HG03457 (cell line): ENCODE measurements at regions not wholly inside any gene's neighbourhood (a gene's known extent, or its start where the extent isn't known, plus 50 kb on each side); places are given as distances from the start of the nearest gene placed in this dataset.
"Not testable (repeated sequence)": the region's sequence is repeated elsewhere in the genome, so short reads cannot be mapped to it uniquely, and the experiment has no call there.

Experiments
- ATAC-seq: cut with Tn5 transposase; IDR thresholded peaks from one replicate; pipeline ENCODE4 v1.9.1; 2021; ENCODE audit warnings: moderate number of reproducible peaks; ENCODE audit not compliant: unreplicated experiment

DNA sequence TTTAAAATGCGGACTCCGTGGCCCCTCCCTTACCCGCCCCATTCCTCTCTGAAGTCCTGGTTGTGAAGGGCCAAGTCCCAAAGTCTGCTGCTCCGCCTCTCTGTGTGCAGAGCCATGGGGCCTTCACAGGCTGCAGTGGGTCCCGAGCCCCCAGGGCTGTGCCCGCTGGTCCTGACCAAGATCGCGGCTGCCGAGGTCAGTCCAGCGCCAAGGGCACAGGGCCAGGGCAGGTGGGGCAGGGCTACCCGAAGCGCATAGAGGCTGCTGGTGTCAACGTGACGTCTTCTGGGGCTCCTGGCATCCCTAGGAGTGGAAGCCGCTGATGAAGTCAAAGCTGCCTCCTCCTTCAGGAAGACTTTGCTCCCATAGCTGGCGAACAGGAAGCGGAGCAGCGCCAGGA is 858.8 kb downstream of the TUBA3C start:
- ATAC-seq, result not testable (repeated sequence)

DNA sequence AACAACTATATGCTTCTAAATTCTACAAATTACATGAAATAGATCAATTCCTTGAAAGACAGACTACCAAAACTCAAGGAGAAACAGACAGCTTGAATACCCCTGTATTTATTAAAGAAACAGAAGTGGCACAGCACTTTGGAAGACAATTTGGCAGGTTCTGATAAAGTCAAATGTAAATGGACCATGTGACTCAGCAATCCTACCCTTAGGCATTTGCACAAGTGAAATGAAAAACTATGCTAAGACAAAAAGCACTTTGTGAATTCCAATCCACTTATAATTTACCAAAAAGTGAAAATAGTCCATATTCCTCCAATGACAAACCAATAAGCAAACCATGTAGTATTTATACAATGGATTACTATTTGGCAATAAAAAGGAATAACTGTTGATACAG is 862.0 kb downstream of the TUBA3C start:
- ATAC-seq, result not testable (repeated sequence)

DNA sequence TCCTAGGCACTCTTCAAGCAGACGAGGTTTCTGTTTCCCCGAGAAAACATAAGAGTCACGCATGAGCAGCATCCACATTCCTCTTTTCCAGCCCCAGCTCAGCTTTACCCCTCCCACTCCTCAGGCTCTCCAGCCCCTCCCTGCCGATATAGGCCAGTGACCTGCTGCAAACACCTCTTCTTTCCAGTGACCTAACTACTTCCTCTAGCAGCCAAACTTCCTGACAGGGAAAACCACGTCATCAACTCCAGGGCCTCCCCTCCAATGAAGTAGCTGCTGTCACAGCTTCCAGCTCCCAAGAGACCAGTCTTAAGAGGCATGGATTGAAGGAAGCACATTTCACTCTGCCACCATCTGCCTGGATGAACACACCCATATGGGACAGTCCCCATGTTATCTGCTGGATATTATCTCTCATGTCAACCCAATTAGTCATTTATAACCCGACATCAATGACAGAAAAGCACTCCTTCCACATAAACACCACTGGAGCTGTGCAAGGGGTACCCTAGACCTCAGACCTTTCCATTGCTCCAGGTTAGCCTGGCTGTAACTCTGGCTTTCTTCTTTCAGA is 878.3 kb downstream of the TUBA3C start:
- ATAC-seq, result not testable (repeated sequence)

DNA sequence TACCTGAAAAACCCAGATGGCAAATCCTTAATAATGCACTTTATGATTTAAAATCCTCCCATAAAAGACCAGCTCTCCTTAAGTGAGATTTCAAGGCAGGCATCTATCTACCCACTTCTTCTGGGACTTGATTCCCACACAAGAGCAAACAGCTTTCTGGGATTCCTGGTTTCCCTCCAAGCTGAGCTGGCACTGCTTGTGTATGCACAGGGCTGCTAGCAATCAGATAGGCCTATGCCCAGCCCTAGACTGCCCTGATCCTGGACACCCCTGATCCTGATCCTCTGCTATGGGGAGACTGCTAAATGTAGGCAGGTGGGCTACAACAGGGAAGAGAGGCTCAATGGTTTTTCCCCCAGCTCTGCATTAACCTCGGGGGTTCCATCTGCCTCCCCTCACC is 880.7 kb downstream of the TUBA3C start:
- not testable (repeated sequence) for ATAC-seq

DNA sequence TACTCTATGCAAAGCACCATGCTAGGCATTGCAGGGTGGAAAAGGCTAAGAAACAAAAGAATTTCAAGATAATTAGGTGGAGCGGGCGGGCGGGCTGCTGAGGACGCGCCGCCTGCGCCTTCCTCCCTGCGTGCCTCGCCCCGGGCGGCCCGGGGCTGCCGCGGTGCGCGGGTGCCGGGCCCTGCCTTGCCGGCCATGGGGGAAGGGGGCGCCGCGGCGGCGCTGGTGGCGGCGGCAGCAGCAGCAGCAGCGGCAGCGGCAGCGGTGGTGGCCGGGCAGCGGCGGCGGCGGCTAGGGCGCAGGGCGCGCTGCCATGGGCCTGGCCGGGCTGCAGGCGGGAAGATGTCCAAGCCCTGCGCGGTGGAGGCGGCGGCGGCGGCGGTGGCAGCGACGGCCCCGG is 884.3 kb downstream of the TUBA3C start:
- not testable (repeated sequence) for ATAC-seq

DNA sequence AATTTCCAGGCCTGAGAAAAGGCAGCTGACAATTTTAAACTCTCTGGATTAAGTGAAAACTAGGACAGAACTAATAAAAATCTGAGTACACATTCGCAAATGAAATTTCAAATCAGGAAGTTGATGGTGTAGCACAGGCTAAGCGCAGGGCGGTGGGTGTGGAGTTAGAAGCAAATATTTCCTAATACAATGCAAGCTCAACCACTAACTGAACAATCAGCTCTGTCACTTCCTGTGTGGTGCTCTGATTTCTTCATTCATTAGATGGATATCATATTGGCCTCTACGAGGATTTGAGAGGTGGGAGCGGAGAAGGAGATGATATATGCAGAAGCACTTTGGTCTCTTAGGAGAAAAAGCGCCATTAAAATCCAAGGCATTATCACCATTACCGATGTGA is 885.0 kb downstream of the TUBA3C start:
- ATAC-seq, result not testable (repeated sequence)

DNA sequence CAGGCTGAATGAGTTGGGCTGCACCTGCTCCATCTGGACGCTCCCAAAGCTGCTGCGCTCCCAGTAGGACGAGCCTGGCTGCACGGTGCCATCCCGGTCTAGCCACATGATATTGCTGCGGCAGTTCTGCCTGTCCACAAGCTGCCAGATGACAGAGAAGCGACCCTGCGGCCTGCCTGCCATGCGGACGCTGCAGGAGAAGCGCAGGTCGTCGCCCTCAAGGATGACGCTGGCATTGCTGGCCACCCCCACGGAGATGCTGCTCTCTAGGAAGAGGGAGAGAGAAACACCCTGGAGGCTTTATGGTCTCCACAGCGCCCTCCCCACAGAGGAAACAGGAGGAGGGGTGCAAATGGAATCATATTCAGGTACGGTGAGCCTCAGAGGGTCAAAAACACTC is 887.3 kb downstream of the TUBA3C start:
- not testable (repeated sequence) for ATAC-seq

DNA sequence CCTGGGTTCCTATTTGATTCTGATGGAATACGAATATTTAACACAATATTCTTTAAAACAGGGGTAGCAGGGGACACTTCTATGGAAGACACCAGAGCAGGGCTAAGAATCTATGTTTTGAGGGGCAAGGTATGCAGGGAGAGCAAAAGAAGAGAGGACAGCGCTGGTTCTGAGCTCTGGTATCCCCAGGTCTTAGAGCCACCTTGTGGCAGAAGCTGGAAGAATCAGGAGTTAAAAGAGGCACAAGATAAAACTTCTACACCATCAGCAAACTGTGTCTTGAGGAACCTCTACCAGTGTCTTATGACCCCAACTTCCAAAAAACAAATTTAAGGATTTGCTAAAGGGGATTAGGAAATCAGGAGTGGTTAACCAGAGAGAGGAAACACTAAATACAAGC is 894.8 kb downstream of the TUBA3C start:
- ATAC-seq, result not testable (repeated sequence)

DNA sequence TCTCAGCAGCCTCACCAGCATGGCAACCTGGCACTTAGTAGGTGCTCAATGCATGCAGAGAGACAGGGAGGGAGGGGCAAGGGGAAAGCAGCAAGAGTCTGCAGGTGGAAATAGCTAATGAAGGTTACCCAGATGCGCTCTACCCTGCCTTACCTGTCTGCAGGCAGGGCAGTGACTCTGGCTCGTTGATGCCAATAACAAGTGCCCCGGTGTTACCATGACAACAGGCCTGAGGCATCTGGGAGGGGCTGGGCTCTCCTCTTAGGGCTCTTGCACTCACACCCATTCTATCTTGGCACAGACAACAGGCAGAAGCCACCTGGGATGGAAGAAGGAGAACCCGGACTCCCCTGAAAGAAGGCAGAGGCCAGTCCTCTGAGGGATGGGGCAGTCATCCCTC is 896.0 kb downstream of the TUBA3C start:
- not testable (repeated sequence) for ATAC-seq

DNA sequence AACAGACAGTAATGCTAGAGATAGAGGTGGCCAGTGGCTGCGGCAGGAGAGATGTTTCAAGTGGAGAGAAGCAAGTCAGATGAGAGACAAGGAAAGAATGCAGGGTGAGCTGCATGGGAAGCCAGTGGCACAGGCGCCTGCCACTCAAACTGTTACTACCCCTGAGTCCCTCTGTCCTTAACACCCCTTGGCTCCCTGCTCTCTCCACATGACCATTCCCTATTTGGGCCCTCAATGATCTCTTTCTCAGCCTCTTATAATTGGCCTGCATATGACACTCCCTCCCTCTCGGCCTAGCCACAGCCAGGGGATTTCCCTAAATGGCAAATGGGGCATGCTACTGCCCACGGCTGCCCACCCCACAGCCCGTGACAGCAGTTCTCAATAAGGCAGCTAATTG is 897.6 kb downstream of the TUBA3C start:
- ATAC-seq, result not testable (repeated sequence)

DNA sequence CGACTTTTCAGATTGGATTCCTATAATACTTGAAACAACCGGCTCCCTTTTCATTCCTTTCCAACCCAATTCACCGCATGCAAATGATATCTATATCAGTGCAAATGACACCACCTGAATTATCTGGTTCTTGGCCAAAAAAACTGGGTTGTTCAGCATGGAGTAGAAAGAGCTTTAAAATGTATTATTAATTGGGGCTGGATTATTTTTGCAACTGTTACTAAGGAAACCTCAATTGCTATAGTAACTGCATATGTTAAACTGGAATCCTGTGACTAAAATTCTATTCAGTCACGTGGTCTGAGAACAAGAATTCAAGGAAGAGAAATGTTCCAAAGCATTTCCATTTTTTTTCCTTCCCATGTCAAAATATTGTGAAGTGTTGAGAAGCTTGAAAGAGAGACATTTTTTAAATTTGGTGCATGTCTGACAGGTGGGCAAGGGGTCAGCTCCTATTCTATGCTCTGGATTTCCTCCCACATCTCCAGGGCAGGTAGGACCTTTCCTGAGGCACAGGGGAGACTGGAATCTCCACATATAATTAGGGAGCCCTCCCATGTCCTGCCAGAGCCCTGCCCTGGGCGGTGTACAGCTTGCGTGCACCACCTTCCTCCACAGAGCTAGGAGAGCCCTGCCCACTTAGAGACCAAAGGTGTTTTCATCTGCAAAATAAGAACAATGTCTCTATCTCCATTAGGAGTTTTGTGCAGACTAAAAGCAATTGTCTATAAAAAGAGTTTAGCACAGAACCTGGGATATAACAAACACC is 899.6 kb downstream of the TUBA3C start:
- ATAC-seq, result not testable (repeated sequence)

DNA sequence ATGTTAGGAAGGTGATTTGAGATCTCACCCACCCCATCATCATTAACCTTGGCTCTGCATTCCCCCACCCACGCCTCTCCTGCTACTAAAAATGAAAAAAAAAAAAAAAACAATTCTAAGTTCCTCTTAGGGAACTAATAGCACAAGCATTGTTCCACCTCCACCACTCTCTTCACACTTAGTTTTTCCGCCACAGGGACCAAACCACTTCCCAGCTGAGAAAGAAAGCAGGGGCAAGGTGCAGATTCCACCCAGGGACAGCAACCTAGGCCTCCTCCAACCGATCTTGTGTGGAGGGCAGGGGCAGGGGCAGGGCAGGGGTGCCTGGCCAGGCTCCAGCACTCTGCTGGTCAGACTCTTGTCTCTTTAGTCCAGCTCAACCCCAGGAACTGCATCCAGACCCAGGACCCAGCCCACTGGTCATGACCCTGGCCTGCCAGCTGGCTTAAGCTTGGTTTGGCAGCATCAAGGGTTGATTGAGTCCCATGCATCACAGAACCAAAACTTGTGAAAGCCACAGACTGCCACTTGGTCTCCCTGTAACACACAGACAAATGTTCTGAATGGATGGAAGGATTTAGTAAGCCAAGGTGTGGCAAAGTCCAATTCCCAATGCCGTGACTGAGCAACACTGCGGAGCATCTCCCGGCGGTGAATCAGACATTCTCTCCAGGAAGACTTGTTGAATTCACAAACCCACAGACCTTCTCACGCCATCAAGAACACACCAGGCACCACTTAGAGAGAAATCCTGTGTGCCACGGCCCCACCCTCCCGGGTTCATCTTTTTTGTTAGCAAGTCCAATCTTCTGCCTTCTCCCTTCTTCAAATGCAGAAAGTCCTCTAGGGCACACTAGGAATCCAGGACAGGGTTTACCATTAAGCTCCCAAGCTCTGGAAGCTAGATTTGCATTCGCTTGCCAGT is 900.5 kb downstream of the TUBA3C start:
- ATAC-seq, result not testable (repeated sequence)

DNA sequence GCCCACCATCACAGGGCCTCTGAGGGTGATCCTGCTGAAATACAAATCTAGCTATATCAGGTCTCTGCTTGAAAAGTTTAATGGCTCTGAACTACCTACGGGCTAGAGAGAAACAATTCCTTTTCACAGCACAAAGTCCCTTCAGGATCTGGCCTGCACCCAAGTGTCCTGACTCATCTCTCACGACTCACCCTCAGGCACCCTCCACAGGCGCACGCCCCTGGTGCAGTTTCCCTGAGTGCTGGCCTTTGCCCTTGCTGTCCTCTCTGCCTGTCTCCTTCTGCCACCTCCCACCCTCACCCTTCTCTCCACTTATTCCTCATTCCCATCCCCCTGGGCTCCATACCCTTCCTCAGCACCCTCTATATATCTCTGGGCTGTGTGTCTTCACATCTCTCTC is 901.7 kb downstream of the TUBA3C start:
- not testable (repeated sequence) for ATAC-seq

DNA sequence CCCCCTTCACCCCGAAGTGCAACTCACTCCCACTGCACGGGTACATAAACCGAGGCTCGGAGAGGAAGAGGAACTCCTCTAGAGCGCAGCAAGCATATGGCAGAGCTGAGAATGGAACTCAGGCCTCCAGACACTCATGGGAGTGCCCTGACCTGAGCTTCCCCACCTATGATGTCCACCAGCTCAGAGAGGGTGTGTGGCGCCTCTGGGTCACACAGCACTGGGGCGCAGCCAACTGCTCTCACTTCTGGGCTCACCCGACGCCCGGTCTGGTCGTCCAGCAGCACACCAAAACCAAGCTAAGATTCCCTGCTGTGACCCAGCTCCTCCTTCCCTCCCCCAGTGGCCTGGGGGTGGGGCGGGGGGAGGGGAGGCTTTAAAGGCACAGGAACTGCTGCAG is 904.3 kb downstream of the TUBA3C start:
- not testable (repeated sequence) for ATAC-seq

DNA sequence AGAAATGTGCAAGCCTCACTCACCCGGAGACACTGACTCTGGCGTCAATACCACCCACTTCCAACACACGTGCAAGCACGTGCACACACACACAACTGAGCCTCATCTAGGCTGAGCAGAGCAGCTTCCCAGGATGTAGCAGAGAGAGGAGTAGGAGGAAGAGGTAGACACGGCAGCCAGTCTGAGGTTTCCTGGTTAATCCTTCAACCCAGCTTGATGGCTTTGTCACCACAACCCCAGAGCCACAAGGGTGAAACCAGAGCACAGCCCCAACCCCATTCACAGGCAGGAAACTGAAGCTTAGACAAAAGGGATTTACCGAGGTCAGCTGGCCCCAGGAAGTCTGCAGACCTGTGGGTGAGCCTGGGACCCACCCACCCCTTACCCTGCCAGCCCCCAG is 905.3 kb downstream of the TUBA3C start:
- not testable (repeated sequence) for ATAC-seq

DNA sequence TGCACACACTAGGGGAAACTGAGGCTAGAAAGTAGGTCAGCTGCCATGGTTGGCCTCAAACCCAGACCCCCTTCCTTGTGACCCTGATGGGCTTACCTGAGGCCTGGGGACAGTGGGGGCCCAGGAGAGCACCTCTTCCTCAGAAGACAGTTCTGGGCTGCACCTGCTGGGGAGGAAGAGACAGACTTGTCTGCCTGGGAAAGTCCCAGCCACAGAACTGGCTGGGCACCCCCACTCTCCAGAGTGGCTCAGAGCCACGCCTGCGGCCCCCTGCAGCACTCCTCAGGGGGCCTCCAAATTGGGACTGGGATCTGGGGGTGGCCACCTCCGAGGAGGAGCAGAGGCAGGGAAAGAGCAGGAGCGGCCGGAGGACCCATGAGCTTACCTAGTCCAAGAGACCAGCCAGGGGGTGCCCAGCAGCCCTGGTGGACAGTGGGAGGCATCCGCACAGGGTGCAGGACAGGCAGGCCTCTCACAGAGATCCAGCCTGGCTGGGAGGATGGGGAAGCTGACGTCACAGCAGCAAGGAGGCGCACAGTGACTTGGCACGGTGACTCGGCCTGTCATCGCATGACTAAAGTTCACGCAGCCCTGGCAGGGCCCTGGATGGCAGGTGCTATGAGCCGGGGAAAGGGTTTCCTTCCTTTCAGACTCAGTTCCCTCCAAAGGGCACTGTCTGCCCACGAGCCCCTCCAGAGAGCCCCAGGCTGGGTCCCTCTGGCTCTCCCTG is 907.7 kb downstream of the TUBA3C start:
- not testable (repeated sequence) for ATAC-seq

DNA sequence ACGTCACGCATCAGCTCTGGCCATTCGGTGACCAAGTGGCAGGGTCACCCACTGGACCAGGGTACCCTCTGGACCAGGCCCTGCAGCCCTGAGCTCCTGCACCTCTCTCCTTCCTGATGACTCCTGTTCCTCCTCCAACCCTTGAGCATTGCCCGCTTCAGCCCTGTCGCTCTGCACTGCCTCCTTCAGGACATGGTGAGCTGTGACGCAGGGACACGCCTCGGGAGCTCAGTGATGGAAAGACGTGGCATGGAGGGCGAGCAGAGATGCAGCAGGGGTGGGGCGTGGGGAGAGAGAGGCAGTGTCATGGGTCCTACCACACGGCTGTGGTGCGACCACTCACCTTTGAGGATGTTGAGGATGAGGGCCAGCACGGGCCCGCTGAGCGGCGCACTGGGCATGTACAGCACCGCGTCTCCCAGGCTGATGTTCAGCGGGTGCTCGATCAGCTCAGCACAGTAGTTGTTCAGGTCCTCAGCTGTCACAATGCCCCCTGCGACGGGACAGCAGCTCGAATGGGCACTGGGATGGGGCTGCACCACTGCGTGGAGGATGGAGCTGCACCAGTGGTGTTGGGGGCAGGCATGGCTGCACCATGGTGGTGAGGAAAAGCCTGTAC is 922.7 kb downstream of the TUBA3C start:
- ATAC-seq, result not testable (repeated sequence)

DNA sequence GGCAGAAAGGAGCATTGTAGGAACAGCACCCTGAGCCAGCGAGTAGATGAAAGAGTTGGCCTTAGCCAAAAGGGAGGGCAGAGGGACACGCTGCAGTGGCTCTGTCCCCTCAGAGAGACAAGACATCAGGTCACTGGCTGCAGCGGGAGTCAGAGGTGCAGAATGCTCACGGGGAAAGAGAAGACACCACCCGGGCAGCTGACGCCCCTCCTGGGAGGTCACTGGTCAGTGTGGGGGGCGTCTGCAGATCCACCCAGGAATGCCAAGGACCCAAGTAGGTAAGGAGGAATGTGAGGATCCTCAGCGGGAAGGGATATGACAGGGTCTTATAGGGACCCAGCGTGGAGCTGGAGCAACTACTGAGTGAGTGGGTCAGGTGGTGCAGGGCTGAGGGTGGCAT is 923.9 kb downstream of the TUBA3C start:
- ATAC-seq, result not testable (repeated sequence)

DNA sequence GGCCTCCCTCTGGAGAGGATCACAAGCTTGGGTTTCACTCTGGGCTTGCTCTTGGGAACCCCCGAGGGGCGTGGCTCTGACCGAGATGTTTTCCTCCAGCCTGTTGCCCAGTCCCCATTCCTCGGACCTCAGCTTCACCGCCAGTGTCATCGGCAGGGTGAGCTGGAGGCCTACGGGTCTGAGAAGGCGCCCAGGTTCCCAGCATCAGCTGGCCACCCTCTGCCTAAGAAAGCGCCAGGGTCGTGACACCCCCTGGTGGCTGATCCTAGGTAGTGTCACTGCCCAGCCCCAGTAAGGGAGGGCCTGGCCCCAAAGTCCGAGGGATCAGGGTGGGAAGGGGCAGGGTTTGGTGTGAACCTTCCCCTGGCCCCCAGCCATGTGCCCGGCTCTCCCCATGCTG is 928.8 kb downstream of the TUBA3C start:
- ATAC-seq, result not testable (repeated sequence)

DNA sequence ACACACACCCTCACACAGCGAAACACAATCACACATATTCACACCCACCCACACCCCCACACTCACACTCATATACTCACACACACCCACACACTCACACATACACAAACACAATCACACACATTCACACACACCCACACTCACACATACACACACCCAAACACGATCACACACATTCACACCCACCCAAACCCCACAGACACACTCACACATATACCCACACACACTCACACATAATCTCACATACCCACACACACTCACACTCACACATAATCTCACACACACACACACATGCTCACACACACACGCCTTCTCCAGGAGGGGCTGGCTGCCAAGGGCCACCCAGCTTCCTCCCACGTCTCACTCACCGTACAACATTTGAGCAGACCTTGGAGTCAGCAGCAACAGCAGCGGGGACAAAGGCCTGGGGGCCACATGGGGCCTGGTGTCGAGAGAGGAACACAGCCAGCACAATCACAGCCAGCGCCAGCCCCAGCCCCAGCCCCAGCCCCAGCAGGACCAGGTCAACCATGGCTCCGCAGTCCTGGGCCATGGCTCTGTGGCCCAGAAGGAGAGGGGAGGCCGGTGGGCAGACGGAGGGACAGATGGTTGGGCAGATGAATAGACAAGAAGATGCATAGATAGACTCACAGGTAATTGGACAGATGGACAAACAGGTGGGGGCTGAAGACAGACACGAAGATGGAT is 932.9 kb downstream of the TUBA3C start:
- ATAC-seq, result not testable (repeated sequence)
